ENCODE measurements at regions not wholly inside any gene's neighbourhood (a gene's known extent, or its start where the extent isn't known, plus 50 kb on each side); places are given as distances from the start of the nearest gene placed in this dataset.

DNA sequence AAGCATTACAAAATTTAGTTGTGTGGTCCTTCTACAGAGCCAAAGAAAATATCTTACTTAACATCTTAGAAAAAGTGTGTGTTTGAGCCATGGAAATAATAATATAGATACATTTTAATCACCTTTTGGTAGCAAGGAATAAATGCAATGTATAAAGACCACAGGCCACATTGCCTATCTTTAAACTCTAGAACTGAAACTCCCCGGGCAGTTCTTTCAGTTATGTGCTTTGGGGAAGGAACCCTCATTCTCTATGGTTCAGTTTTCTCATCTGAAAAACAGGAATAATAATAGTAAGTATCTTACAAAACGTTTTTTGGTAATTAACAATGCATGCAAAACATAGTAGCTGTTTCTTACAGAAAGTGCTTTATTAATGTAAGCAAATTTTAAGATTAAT, 67.8 kb upstream of the GABRB2 start:
- Histone ChIP-seq H3K27me3 (ENCODE audit: control insufficient read depth in 1 of 2, insufficient read depth in 2 of 2, low read length in 2 of 2) (no peaks in the 10 kb centered on the region), H3K4me2 (ENCODE audit: low read depth, low read length) (no peak overlapping the region), H2AFZ (ENCODE audit: low read length) (no peak overlapping the region), H3K27ac (ENCODE audit: extremely low read length, insufficient read depth, low read length) (no peak overlapping the region), H3K4me1 (ENCODE audit: insufficient read depth, low read length) (no peaks in the 10 kb centered on the region), H3K9me3 (ENCODE audit: low read length) (no peaks in the 10 kb centered on the region), H3K4me3 (replicated peaks in 1 of 3; ENCODE audit: insufficient read depth in 1 of 3, low read depth in 2 of 3, low read length in 3 of 3) (no peak overlapping the region), H3K79me2 (ENCODE audit: insufficient read depth, low read length) (no peaks in the 10 kb centered on the region), H4K20me1 (ENCODE audit: insufficient read depth, low read length) (no peaks in the 10 kb centered on the region), H3K9ac (ENCODE audit: insufficient read depth, low read depth, low read length) (no peak overlapping the region), H3K36me3 (replicated peaks in 1 of 2; ENCODE audit: control insufficient read depth in 1 of 2, insufficient read depth in 2 of 2, low read length in 2 of 2) (no peaks in the 10 kb centered on the region)
- intact Hi-C loops (cut with micrococcal nuclease; ENCODE audit: unreplicated experiment) (no loop called here), in situ Hi-C loops (cut with HindIII; ENCODE audit: extremely low pct_ligation_motif_present, low pct_unique_long_range_greater_than_20kb) (no loop called here)
- 0% methylated on average over 2 of the region's 2 CpGs for WGBS (ENCODE audit: low lambda C conversion rate)
- BruUV-seq (replicated peaks) = no TSS peak
- ATAC-seq (no peak), DNase-seq (ENCODE audit: low spot score) (no peak), FAIRE-seq (no peak)
- POLR2A ChIA-PET = no interaction called here
- CTCF ChIA-PET (ENCODE audit: low intra/inter-chr PET ratio, low total read pairs) = no interaction called here
- TF ChIP-seq KLF9 (CRISPR knock-in tag; IDR thresholded peaks at IDR 0.05; ENCODE audit: low read depth) = no peak
- no peak for TF ChIP-seq KAT7 (CRISPR knock-in tag; IDR thresholded peaks at IDR 0.05; ENCODE audit: borderline replicate concordance)
- no peak for TF ChIP-seq SOX5 (CRISPR knock-in tag; IDR thresholded peaks at IDR 0.05; ENCODE audit: borderline replicate concordance)
- TF ChIP-seq, protein P1, sequence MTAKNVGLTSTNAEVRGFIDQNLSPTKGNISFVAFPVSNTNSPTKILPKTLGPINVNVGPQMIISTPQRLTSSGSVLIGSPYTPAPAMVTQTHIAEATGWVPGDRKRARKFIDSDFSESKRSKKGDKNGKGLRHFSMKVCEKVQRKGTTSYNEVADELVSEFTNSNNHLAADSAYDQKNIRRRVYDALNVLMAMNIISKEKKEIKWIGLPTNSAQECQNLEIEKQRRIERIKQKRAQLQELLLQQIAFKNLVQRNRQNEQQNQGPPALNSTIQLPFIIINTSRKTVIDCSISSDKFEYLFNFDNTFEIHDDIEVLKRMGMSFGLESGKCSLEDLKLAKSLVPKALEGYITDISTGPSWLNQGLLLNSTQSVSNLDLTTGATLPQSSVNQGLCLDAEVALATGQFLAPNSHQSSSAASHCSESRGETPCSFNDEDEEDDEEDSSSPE (CRISPR knock-in tag; IDR thresholded peaks at IDR 0.05) = no peak
- TF ChIP-seq ZNF24 (IDR thresholded peaks at IDR 0.05) = no peak
- TF ChIP-seq, protein P2, sequence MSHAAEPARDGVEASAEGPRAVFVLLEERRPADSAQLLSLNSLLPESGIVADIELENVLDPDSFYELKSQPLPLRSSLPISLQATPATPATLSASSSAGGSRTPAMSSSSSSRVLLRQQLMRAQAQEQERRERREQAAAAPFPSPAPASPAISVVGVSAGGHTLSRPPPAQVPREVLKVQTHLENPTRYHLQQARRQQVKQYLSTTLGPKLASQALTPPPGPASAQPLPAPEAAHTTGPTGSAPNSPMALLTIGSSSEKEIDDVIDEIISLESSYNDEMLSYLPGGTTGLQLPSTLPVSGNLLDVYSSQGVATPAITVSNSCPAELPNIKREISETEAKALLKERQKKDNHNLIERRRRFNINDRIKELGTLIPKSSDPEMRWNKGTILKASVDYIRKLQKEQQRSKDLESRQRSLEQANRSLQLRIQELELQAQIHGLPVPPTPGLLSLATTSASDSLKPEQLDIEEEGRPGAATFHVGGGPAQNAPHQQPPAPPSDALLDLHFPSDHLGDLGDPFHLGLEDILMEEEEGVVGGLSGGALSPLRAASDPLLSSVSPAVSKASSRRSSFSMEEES (CRISPR knock-in tag; IDR thresholded peaks at IDR 0.05) = no peak
- TF ChIP-seq ZBTB8A (CRISPR knock-in tag; IDR thresholded peaks at IDR 0.05; ENCODE audit: borderline replicate concordance, low read depth) = no peak
- no peak for TF ChIP-seq ZZZ3 (CRISPR knock-in tag; IDR thresholded peaks at IDR 0.05; ENCODE audit: borderline replicate concordance)
- TF ChIP-seq HDAC1 (CRISPR knock-in tag; IDR thresholded peaks at IDR 0.05) = no peak
- TF ChIP-seq GABPA (IDR thresholded peaks at IDR 0.05; ENCODE audit: low read depth, low read length) = no peak
- no peak for TF ChIP-seq GABPA (CRISPR knock-in tag; IDR thresholded peaks at IDR 0.05; ENCODE audit: low read depth)
- no peak for TF ChIP-seq NFYC (CRISPR knock-in tag; IDR thresholded peaks at IDR 0.05)
- no peak for TF ChIP-seq MEF2D (CRISPR knock-in tag; IDR thresholded peaks at IDR 0.05)
- no peak for TF ChIP-seq LCORL (IDR thresholded peaks at IDR 0.05)
- TF ChIP-seq LCORL (CRISPR knock-in tag; IDR thresholded peaks at IDR 0.05) = no peak
- TF ChIP-seq TRIM24 (CRISPR knock-in tag; IDR thresholded peaks at IDR 0.05) = no peak
- TF ChIP-seq, protein P3, sequence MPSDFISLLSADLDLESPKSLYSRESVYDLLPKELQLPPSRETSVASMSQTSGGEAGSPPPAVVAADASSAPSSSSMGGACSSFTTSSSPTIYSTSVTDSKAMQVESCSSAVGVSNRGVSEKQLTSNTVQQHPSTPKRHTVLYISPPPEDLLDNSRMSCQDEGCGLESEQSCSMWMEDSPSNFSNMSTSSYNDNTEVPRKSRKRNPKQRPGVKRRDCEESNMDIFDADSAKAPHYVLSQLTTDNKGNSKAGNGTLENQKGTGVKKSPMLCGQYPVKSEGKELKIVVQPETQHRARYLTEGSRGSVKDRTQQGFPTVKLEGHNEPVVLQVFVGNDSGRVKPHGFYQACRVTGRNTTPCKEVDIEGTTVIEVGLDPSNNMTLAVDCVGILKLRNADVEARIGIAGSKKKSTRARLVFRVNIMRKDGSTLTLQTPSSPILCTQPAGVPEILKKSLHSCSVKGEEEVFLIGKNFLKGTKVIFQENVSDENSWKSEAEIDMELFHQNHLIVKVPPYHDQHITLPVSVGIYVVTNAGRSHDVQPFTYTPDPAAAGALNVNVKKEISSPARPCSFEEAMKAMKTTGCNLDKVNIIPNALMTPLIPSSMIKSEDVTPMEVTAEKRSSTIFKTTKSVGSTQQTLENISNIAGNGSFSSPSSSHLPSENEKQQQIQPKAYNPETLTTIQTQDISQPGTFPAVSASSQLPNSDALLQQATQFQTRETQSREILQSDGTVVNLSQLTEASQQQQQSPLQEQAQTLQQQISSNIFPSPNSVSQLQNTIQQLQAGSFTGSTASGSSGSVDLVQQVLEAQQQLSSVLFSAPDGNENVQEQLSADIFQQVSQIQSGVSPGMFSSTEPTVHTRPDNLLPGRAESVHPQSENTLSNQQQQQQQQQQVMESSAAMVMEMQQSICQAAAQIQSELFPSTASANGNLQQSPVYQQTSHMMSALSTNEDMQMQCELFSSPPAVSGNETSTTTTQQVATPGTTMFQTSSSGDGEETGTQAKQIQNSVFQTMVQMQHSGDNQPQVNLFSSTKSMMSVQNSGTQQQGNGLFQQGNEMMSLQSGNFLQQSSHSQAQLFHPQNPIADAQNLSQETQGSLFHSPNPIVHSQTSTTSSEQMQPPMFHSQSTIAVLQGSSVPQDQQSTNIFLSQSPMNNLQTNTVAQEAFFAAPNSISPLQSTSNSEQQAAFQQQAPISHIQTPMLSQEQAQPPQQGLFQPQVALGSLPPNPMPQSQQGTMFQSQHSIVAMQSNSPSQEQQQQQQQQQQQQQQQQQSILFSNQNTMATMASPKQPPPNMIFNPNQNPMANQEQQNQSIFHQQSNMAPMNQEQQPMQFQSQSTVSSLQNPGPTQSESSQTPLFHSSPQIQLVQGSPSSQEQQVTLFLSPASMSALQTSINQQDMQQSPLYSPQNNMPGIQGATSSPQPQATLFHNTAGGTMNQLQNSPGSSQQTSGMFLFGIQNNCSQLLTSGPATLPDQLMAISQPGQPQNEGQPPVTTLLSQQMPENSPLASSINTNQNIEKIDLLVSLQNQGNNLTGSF (CRISPR knock-in tag; IDR thresholded peaks at IDR 0.05) = no peak
- TF ChIP-seq, protein P4, sequence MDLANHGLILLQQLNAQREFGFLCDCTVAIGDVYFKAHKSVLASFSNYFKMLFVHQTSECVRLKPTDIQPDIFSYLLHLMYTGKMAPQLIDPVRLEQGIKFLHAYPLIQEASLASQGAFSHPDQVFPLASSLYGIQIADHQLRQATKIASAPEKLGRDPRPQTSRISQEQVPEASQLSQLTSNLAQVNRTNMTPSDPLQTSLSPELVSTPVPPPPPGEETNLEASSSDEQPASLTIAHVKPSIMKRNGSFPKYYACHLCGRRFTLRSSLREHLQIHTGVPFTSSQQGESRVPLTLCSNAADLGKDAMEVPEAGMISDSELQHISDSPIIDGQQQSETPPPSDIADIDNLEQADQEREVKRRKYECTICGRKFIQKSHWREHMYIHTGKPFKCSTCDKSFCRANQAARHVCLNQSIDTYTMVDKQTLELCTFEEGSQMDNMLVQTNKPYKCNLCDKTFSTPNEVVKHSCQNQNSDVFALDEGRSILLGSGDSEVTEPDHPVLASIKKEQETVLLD (CRISPR knock-in tag; IDR thresholded peaks at IDR 0.05; ENCODE audit: low read depth) = no peak
- TF ChIP-seq KLF15 (CRISPR knock-in tag; IDR thresholded peaks at IDR 0.05; ENCODE audit: borderline replicate concordance) = no peak
